ENCODE measurements at regions not wholly inside any gene's neighbourhood (a gene's known extent, or its start where the extent isn't known, plus 50 kb on each side); places are given as distances from the start of the nearest gene placed in this dataset.

GRCh38 chr17:13374203-13375143 is 227.3 kb downstream of the HS3ST3A1 start:
- H3K9me3 ChIP-seq: no peaks in the 10 kb centered on the region
- TF ChIP-seq, protein P1, sequence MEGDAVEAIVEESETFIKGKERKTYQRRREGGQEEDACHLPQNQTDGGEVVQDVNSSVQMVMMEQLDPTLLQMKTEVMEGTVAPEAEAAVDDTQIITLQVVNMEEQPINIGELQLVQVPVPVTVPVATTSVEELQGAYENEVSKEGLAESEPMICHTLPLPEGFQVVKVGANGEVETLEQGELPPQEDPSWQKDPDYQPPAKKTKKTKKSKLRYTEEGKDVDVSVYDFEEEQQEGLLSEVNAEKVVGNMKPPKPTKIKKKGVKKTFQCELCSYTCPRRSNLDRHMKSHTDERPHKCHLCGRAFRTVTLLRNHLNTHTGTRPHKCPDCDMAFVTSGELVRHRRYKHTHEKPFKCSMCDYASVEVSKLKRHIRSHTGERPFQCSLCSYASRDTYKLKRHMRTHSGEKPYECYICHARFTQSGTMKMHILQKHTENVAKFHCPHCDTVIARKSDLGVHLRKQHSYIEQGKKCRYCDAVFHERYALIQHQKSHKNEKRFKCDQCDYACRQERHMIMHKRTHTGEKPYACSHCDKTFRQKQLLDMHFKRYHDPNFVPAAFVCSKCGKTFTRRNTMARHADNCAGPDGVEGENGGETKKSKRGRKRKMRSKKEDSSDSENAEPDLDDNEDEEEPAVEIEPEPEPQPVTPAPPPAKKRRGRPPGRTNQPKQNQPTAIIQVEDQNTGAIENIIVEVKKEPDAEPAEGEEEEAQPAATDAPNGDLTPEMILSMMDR (IDR thresholded peaks at IDR 0.05; ENCODE audit: low read depth, low read length): no peak

GRCh38 chr17:13372432-13372831 is 229.3 kb downstream of the HS3ST3A1 start:
- Histone ChIP-seq H3K4me3 (ENCODE audit: low read depth, low read length) (no peak overlapping the region), H3K36me3 (no peaks in the 10 kb centered on the region), H3K27me3 (no peaks in the 10 kb centered on the region), H3K9me3 (no peaks in the 10 kb centered on the region), H3K4me1 (no peaks in the 10 kb centered on the region)
- DNase-seq: no peak
- TF ChIP-seq, protein P1 (IDR thresholded peaks at IDR 0.05; ENCODE audit: low read depth, low read length): no peak

More at GRCh38 chr17:13374203-13375143, 227.3 kb downstream of the HS3ST3A1 start:
- Histone ChIP-seq H3K36me3 (no peaks in the 10 kb centered on the region), H3K4me3 (ENCODE audit: low read depth, low read length) (no peak overlapping the region), H3K4me1 (no peaks in the 10 kb centered on the region), H3K27me3 (no peaks in the 10 kb centered on the region)
- DNase-seq: no peak

- no peaks in the 10 kb centered on the region for H3K9me3 ChIP-seq
- H3K4me1 ChIP-seq: no peaks in the 10 kb centered on the region
- DNase-seq: no peak
- H3K36me3 ChIP-seq: no peaks in the 10 kb centered on the region
- no peaks in the 10 kb centered on the region for H3K27me3 ChIP-seq
- no peak overlapping the region for H3K4me3 ChIP-seq (ENCODE audit: low read depth, low read length)
- TF ChIP-seq, protein P1 (IDR thresholded peaks at IDR 0.05; ENCODE audit: low read depth, low read length): no peak
Measured at GRCh38 chr17:13367154-13367553, 234.6 kb downstream of the HS3ST3A1 start.

DNA sequence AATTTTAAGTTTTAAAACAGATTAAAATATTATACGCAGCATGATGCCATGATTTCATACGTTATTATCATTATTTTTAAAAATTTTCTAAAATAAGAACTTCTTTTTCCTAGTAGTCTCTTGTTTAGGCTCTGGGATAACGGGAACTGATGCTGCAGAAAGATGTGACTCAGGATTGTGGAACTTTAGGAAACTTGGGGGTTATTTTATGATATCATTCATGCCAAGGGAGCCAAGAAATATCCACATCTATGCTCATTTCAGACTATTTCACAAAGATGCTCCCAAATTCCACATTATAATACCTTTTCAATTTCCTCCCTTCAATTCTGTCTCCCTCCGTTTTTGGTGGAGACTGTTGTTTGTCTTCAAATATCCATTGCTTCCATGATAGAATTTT is 236.4 kb downstream of the HS3ST3A1 start:
- no peak for DNase-seq
- Histone ChIP-seq H3K4me3 (ENCODE audit: low read depth, low read length) (no peak overlapping the region), H3K36me3 (no peaks in the 10 kb centered on the region), H3K9me3 (no peaks in the 10 kb centered on the region), H3K27me3 (no peaks in the 10 kb centered on the region), H3K4me1 (no peaks in the 10 kb centered on the region)
- TF ChIP-seq, protein P1 (IDR thresholded peaks at IDR 0.05; ENCODE audit: low read depth, low read length): no peak

GRCh38 chr17:13363771-13364170 is 238.0 kb downstream of the HS3ST3A1 start:
- H3K9me3 ChIP-seq: no peaks in the 10 kb centered on the region
- TF ChIP-seq, protein P1 (IDR thresholded peaks at IDR 0.05; ENCODE audit: low read depth, low read length): no peak
- no peaks in the 10 kb centered on the region; the same call in 1 of the 2 replicates for H3K4me1 ChIP-seq
- no peak overlapping the region for H3K4me3 ChIP-seq (ENCODE audit: low read depth, low read length)
- DNase-seq: no peak
- no peaks in the 10 kb centered on the region for H3K27me3 ChIP-seq
- H3K36me3 ChIP-seq: no peaks in the 10 kb centered on the region
